Spleen (tissue), 7 donors: ENCODE measurements at regions not wholly inside any gene's neighbourhood (a gene's known extent, or its start where the extent isn't known, plus 50 kb on each side); places are given as distances from the start of the nearest gene placed in this dataset.

Experiments used
- POLR2A ChIP-seq, 3 donors: fragments of 450-650 bp; IDR thresholded peaks; one replicate each; pipeline ENCODE4 v1.5.1; 2017; ENCODE audit warnings: antibody characterized with exemption in 3 of 3, mild to moderate bottlenecking in 1 of 3
- POLR2AphosphoS5 ChIP-seq, 3 donors: sonication (generic); formaldehyde crosslinking; IDR thresholded peaks; one replicate each; pipeline ENCODE4 v1.5.1; 2017; ENCODE audit warnings: antibody characterized with exemption in 3 of 3
- TF ChIP-seq, protein P1 (sequence below), 11 experiments: fragments of 200-600 bp in 7 of 11; fragments of 450-650 bp in 4 of 11; sonication (generic) in 4 of 11; IDR thresholded peaks in 8 of 11; conservative IDR thresholded peaks in 3 of 11; 1 replicate in 7 of 11; 2 replicates in 4 of 11; pipeline versions ENCODE4 v1.4.0 to v1.8.0; 2016 to 2021; ENCODE audit warnings: antibody characterized with exemption in 11 of 11, inconsistent platforms in 4 of 11, mild to moderate bottlenecking in 1 of 11
- donor health status: DM: no; HTN: no; CAD: no; lungs with moderate emphysema.
- donor health status: DM: no; HTN: no; CAD: no.
- donor health status: DM: no; HTN: no; CAD: no.

DNA sequence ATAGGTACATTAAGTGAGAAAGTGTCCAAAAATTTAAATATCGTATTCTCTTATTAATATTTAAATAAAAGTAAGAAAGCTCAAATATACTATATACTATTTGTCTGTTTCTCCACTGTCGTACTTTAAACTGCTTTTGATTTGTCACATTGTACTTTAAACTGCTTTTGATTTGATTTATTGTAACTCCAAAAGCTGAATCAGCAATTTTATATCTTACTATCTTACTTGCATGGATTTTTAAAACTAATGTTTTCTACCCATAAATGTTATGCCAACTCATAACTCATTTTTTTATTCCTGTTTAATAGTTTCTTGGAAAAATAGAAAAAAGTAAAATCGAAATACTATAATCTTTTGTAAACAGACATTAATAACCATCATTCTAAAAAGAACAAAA is 1128.2 kb upstream of the ACVR2A start:
- TF ChIP-seq, protein P1, sequence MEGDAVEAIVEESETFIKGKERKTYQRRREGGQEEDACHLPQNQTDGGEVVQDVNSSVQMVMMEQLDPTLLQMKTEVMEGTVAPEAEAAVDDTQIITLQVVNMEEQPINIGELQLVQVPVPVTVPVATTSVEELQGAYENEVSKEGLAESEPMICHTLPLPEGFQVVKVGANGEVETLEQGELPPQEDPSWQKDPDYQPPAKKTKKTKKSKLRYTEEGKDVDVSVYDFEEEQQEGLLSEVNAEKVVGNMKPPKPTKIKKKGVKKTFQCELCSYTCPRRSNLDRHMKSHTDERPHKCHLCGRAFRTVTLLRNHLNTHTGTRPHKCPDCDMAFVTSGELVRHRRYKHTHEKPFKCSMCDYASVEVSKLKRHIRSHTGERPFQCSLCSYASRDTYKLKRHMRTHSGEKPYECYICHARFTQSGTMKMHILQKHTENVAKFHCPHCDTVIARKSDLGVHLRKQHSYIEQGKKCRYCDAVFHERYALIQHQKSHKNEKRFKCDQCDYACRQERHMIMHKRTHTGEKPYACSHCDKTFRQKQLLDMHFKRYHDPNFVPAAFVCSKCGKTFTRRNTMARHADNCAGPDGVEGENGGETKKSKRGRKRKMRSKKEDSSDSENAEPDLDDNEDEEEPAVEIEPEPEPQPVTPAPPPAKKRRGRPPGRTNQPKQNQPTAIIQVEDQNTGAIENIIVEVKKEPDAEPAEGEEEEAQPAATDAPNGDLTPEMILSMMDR (IDR thresholded peaks at IDR 0.05 in 8 of 11, conservative IDR thresholded peaks at IDR 0.05 in 3 of 11): no peak
- TF ChIP-seq POLR2A (IDR thresholded peaks at IDR 0.05) (no peak), POLR2AphosphoS5 (IDR thresholded peaks at IDR 0.05) (no peak)
